Left renal pelvis (tissue), 4 donors: ENCODE measurements at regions not wholly inside any gene's neighbourhood (a gene's known extent, or its start where the extent isn't known, plus 50 kb on each side); places are given as distances from the start of the nearest gene placed in this dataset.

Experiments
- DNase-seq, 4 donors: peaks; one replicate each; pipeline ENCODE4 v3.0.0-alpha.2; 2013; ENCODE audit warnings: low read depth in 4 of 4, low spot score in 3 of 4

DNA sequence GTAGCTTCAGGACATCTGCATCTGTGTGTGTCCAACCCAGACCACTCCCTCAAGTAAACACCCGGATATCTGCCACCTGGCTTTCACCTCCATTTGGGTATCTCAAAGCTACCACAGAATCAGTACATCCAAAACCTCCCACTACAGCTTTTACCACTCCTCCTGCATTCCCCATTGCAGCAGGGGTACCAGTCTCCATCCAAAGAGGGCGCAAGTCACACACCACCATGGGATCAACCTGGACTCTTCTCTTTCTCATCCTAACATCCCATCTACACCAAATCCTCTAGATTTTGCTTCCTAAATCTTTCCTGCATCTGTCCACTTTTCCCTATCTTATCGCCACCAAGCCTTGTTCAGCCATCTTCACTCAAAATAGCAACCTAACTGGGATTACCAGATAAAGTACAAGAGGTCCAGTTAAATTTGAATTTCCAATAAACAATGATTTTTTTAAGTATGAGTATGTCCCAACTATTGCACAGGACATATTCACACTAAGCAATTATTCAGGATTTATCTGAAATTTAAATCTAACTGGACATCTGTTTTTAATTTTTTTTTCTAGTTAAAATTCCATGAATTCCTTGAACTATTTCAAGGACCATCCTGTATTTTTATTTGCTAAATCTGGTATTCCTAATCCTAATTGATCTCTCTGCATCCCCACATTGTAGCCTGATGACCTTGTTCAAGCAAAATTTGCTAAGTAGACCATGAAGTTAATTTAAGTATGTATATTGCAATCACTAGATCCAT is 164.3 kb upstream of the MLN start:
- no peak for DNase-seq

DNA sequence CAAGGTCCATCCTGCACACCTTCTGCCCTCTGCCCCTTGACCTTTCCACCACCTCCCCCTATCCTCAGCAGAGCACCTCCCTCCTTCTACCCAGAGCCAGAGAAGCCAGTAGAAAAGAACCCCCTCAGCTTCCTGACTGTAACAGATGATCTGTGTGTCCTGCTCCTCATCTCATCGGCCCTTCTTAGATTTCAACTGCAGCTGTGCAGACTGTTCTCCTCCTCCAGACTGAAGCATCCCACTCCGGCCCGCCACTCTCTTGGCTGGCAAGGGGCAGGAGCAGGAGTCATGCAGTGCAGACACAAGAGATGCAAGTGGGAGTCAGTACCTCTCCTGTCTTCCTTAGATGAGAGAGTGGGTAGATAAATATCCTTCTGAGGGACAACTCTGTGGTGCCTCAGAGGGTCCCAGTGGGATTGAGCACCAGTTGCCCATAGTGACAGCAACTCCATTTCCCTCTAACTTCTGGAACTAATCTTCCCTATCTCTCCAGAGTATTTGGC is 163.5 kb upstream of the MLN start:
- no peak for DNase-seq

DNA sequence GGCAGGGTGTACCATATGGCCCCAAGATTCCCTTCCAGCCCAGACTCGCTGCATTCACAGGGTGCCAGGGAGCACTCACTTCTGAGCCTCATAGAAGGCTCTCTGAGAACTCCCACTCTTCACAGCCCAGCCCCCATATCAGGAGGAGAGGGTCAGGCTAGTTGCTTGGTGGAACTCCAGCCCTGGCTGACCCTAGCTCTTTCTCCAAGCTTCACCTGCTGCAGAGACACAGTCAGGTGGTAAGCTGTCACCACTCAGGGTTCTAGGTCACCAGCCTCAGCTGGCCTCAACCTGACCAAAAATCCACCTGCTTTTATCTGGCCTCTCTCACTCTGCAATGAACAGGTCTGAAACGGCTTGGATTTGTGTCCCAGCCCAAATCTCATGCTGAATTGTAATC is 162.7 kb upstream of the MLN start:
- no peak for DNase-seq

DNA sequence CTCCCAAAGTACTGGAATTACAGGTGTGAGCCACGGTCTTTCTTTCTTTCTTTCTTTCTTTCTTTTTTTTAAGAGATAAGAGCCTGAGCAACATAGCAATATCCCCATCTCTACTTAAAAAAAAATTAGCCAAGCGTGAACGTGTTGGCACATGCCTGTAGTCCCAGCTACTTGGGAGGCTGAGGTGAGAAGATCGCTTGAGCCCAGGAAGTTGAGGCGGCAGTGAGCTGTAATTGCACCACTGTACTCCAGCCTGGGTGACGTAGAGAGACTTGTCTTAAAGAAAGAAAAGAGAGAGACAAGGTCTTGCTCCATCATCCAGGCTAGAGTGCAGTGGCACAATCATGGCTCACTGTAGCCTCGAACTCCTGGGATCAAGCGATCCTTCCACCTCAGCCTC is 162.0 kb upstream of the MLN start:
- DNase-seq: no peak

DNA sequence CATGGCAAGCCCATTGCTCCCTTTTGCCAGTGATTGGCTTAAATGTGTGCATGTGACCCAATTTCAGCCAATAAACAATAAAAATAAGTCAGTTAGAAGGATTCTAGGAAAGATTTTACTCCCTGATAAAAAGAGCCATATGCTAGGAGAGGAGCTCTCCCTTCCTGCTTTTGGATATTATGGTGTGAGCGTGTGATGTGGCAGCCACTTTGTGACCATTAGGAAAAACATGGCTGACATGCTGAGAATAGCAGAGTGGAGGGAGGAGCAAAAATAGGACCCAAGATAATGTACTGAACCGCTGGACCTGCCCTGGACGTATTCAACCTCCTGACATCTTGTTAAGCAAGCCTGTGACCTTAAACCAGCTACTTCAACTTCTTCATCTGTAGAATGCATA is 160.6 kb upstream of the MLN start:
- DNase-seq: no peak

DNA sequence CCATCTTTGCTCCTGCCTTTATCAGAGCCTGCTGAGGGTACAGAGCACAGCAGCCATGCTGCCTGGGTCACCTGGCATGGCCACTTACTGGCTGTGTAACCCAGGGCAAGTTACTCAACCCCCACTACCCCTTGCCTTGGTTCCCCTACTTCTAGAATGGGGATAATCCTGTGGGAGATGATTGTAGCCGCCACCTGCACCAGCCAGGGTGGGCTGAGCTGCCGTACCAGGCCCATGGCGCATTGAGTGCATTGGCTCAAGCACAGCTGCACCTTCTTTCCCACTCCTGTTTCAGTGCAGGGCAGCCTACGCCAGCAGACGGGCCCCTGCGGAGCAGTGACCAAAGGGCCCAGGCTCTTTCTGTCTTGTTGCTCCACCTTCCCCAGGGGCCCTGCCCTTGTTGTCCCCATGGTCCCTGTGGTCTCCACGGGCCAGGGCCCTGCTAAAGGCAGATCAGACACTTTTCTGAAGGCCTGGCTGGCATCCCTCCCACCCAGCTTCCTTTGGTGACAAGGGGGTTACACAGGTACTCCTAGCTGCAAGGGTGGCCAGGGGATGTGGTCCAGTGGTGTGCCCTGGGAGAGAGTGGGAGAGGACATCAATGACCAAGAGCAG is 159.4 kb upstream of the MLN start:
- DNase-seq: no peak

DNA sequence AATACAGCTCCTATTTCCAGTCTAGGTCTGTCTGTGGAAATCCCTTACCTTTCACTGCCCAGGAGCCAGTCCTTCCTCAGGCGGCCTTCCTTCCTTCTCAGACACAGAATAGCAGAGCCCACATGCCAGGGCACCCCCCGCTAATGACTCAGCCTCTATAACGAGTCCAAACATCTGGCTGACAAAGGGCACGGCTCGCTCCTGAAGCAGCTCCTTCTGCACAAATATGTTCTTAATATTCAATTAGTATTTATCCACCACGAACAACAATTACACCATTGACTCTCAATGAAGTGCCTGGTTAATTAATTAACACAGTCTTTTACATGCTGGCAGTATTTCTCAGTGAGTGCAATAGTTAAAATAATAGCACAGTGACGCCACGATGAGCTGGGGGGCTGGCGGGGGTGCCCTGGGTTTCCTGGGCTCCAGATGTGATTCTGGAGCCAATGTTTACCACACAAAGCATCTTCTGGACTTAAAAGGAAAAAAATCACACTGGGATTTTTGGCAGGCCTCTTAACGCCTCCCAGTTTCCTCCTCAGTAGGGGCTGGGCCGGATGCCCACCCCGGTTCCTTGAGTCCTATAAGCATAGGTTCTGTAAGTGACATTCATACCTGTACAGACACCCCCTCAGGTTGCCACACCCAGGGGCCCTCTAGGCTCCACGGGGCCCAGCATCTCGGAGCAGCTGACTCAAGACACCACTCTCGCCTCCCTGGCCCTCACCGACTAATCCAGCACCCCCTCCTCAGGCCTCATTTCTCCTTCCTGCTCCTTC is 158.6 kb upstream of the MLN start:
- DNase-seq: no peak

DNA sequence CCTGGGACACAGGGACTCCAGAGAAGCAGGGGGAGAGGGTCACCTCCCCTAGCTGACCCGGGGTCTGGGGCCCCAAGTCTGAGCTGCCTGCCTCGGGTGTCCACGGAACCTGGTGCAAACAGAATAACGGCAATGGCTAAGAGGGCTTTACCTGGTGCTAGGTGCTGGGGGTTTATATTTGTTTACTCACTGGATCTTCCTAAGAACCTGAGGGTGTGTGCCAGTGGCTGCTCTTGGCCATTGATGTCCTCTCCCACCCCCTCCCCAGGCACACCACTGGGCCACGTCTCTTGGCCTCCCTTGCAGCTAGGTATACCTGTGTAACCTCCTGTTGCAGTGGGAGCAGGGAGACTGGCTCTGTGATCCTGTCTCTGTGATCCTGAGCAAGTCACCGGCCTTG is 157.9 kb upstream of the MLN start:
- no peak for DNase-seq

DNA sequence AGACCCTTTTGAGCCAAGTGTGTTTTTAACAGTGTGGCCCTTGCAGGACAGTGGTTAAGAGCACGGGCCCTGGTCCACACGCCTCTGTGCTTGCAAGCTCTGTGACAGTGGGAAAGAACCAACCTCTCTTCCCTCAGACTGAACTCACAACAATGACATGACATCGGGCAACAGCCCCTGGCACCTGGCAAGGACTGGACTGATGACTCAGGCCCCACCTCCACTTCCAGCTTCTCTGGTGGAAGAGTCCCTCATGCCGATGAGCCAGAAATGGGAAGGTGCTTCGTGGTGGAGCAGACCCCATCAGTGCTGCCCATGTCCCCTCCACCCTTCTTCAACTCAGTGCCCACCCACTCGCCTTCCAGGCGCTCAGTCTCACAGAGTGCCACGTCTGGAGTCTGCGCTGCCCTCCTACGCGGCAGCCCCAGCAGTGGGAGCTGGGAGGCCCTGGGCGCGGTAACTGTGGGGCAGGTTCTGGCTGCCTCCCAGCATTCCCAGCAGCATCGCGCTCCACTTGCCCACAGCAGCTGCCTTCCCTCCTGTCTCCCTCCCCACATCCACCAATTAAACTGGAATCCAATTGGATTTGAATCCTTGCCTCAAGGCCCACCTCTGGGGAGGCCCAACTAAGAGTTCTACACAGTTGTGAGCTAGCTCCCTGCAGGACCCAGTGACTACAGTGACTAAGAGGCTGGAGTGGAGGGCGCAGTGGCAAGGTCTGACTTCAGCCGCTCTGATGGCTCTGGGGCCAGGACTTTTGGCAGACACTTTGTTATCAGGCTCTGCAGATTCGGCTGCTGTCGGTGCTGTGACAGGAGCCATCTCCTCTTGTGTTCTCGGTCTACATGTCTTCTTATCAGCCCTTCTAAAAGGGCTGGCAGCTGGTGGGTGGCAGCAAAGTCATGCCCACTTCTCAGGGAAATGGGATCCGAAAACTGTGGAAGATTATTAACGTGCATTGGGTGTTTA is 156.8 kb upstream of the MLN start:
- DNase-seq: no peak

DNA sequence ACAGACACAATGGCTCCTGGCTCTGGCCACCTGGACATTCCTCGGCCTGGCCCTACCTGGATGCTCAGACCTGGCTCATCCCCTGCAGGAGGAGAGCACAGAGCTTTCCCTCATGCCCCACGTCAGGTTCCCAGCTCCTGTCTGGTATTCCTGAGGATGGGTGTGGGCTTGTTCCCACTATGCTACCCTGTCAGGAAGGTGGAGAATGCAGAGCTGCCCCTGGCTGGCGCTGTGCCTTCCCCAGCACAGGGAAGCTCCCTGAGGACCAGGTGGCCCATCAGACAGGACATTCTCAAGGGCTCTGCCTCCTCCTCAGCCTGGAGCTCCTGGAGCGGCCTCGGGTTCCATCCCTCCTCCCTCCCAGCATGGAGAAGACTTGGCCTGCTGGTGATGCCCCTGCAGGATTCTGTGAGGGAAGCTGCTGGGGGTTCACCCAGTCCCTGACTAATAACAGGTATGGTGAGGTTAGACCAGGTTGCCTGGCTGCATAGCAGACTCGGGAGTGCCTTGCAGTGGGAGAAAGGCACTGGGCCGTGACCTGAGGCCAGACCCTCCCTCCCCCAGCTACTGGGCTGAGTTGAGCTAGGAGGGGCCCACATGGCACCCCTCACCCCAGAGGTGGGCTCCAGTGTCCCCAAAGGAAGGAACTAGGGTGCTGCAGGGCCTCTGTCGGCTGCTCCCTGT is 156.0 kb upstream of the MLN start:
- no peak for DNase-seq

DNA sequence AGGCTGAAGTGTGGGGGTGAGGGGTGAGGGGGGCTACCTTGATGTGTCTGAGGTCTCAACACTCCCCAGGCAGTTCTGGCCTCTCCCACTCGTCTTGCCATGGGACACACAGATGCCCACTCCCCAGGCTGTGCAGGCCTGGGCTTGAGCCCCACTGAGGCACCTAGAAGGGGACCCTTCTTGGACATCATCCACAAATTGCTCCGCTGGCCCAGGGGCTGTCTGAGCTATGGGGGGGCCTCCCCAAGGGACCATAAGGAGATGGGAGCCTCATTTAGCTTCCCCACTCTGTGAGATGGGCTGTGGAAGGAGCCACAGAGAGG is 155.5 kb upstream of the MLN start:
- DNase-seq: no peak

DNA sequence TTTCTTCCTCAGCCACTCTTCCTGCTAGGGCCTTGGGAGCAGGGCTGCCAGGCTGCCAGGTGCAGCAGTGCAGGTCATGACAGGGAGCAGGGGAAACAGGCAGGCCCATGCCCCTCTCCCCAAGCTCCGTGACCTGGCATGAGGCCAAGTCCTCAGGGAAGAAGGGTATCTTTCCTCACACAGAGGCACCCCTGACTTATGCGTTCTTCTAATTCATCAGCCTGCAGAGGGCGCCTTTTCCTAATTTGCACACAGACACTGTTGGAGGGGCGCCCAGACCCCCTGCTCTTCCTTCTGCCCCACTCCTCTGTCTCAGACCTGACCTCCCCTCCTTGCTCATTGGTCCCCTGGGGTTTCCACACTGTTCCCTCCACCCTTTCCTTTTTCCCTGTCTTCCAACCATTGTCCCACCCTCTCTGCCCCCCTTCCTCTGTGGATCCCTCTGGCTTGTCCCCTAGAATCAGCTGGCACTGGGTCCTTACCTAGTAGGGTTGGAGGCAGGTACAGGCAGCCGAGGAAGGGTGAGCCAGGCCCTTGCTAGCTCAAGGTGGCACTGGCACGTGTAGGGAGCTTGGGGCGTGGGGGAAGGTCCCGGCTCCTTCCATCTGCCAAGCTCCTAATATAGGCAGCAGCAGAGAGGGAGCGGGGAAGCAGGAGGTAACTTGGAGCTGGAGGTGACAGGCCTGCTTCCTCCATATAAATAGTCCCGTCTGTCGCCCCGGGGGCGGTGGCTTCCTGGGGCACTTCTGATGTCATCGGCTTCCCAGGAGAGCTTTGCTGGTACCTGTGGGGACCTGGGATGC is 154.9 kb upstream of the MLN start:
- DNase-seq: no peak

DNA sequence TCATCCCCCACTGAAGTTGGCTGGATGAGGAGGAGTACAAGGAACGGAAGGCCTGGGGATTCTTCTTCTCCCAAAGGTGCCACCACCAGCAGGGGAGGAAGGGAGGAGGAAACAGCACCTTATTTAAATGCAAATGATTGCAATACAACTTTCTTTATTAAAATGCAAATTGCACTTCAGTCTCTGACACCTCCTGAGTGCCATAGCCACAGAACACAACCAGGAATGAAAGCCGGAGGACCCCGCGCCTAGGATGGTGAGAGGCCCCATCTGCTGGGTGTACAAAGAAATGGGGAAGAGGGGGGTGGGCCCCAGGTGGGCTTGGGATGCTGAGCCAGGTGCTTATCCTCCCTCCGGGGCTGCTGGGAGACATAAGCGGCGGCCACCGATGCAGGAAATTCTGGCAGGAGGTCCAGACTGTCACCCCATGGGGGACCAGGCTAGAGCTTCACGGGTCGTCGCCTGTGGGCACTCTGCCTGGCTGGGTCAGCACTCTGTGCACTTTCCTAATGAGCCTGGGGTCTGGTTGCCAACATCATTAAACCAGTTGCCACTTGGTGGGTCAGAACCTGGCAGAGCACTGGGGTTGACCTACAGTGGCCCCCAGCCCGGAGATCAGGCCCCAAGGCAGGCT is 154.2 kb upstream of the MLN start:
- no peak for DNase-seq

DNA sequence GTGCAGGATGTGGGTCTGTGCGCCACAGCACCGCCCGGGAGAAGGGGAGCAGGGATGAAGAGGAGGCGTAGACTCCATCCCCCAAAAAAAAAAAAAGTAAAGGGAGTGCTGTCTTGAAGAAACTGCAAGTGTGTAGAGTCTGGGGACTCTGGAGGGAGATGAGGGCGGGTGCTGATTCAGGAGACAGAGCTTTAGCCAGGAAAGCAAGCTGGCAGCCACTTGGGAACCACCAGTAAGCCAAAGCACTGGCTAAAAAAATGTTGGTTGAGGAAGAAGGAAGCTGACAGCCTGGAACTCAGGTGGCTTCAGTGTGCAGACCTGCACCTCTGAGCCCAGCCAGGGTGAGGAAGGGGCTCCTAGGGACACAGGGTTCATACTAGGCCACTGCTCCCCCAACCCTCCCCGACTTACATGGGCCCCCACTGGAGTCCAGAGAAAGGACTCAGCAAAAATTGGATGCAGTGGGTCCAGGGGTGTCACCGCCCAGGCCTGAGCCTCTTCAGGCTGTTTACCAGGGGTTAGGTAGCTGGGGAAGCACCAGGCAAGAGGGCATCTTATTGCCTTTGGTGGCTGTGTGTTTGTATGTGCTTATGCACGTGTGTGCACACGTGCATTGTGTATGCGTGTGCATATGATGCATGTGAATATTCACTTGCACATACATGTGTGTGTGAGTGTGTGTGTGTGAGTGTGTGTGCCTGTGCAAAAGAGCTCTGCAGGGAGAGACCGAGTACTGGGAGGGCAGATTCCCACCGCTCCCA is 153.5 kb upstream of the MLN start:
- DNase-seq: no peak

DNA sequence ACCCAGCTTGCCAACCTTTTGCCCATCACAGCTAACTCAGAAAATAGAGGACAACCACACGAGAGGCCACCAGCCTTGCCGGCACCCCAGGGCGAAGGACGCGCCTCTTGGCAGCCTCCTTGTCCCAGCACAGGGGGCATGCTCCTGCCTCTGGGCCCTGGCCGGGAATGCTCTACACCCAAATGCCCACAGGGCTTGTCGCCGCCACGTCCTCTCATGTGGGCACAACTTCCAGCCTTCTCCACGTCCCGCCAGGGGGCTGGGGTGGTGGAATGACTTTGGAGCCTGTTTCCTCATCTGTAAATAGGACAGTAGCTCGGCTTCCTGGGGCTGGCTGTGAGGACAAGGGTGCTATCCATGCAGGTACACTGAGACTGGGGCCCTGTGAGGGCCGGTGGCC is 152.4 kb upstream of the MLN start:
- DNase-seq: no peak

DNA sequence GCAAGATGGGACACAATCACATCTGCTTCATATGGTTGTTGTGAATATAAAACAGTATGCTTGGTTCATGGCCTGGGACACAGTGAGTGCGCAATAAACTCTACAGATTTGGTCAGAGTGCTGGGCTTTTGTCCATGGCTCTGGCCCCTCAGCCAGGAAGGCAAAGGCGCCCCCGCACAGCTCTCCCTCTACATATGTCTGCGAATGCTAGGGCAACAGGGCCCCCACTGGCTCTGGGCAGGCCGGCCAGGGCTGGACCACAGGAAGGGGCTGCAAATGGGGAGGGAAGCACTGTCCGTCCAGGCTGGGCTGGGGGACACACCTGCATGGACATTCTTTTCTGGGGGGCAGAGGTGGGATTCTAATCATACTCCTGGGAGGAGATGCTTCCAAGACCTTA is 151.8 kb upstream of the MLN start:
- DNase-seq: no peak

DNA sequence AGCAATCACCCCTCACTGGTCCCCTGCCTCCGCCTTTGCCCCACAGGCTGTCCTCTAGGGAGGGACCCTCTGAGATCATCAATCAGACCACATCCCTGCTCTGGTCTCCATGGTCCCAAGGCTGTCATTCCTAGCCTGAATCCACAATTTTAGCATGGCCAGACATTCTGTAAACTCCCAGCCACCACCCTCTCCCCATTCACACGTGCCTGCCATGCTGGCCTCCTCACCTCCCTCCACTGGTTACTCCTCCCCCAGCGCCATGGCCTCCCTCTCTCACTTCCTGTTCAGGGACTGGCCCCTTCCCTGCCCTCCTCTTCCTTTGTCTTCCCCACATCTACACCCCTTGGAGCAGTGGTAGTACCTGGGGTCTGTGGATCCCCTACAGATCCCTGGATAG is 150.7 kb upstream of the MLN start:
- no peak for DNase-seq

DNA sequence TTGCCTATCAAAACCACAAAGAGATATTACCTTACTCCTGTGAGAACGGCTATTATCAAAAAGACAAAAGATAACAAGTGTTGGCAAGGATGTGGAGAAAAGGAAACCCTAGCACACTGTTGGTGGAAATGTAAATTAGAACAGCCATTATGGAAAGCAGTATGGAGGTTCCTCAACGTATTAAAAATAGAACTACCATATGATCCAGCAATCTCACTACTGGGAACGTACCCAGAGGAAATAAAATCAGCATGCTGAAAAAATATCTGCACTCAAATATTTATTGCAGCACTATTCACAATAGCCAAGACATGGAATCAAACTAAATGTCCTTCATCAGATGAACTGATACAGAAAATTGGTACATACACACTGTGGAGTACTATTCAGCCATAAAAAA is 149.4 kb upstream of the MLN start:
- DNase-seq: no peak
